ENCODE measurements at regions not wholly inside any gene's neighbourhood (a gene's known extent, or its start where the extent isn't known, plus 50 kb on each side); places are given as distances from the start of the nearest gene placed in this dataset.

GRCh38 chr1:184225283-184226099 is 161.3 kb upstream of the C1orf21 start:
- TF ChIP-seq POLR2AphosphoS5 (IDR thresholded peaks at IDR 0.05) = no peak
- no peak for TF ChIP-seq CTCF (IDR thresholded peaks at IDR 0.05)
